B cell (primary cell): ENCODE measurements at regions not wholly inside any gene's neighbourhood (a gene's known extent, or its start where the extent isn't known, plus 50 kb on each side); places are given as distances from the start of the nearest gene placed in this dataset.

Experiments used
- ATAC-seq: fragments of 200-7000 bp; cut with Tn5 transposase; one replicate; pipeline ENCODE4 v1.10.0; 2021; ENCODE audit warnings: low read depth, mild to moderate bottlenecking, moderate number of reproducible peaks, moderate library complexity
- CTCF ChIA-PET: fragments of 350-600 bp; sonication (Branson Sonifier 250); formaldehyde crosslinking; loops from one replicate; lab custom pipeline; 2021; ENCODE audit warnings: antibody characterized with exemption, inconsistent platforms; lab: Charles Lee
- POLR2A ChIA-PET: fragments of 350-600 bp; sonication (Branson Sonifier 250); formaldehyde crosslinking; loops from one replicate; lab custom pipeline; 2021; ENCODE audit warnings: antibody characterized with exemption; lab: Charles Lee
- DNase-seq: peaks from one replicate; pipeline ENCODE4 v3.0.0; 2013
- H2AFZ ChIP-seq: 2 replicates; pipeline ENCODE4 v1.6.1; 2012; ENCODE audit warnings: mild to moderate bottlenecking, low read depth, low read length; ENCODE audit not compliant: insufficient read depth, poor library complexity, severe bottlenecking
- H3K27ac ChIP-seq, 2 donors: 1 replicate in 1 of 2; 2 replicates in 1 of 2; pipeline ENCODE4 v1.5.1; 2012 to 2013; ENCODE audit warnings: low read length in 2 of 2, mild to moderate bottlenecking in 2 of 2, moderate library complexity in 1 of 2
- H3K27me3 ChIP-seq, 4 experiments: fragments of 200-600 bp in 1 of 4; sonication (generic) in 1 of 4; replicated peaks in 1 of 4; 1 replicate in 2 of 4; 2 replicates in 2 of 4; pipeline versions ENCODE4 v1.6.1 to v1.7.0; 2013 to 2016; ENCODE audit warnings: low read length in 3 of 4, mild to moderate bottlenecking in 2 of 4, mixed read lengths in 1 of 4, moderate library complexity in 1 of 4; ENCODE audit not compliant: insufficient read depth in 4 of 4, control insufficient read depth in 3 of 4; ENCODE audit errors: control extremely low read depth in 1 of 4
- H3K36me3 ChIP-seq, 2 experiments: replicated peaks in 1 of 2; 1 replicate in 1 of 2; 2 replicates in 1 of 2; pipeline versions ENCODE4 v1.6.1 to v1.7.1; 2013; ENCODE audit warnings: low read length in 1 of 2; ENCODE audit not compliant: insufficient read depth in 2 of 2, control insufficient read depth in 1 of 2; ENCODE audit errors: control extremely low read depth in 1 of 2, extremely low read depth in 1 of 2
- H3K4me1 ChIP-seq, 2 donors: fragments of 200-600 bp in 1 of 2; sonication (generic) in 1 of 2; 1 replicate in 1 of 2; 2 replicates in 1 of 2; pipeline versions ENCODE4 v1.5.1 to v1.6.1; 2013 to 2017; ENCODE audit warnings: low read length in 2 of 2; ENCODE audit not compliant: control insufficient read depth in 2 of 2, insufficient read depth in 2 of 2
- H3K4me2 ChIP-seq: replicated peaks from 2 replicates; pipeline ENCODE3; 2012; ENCODE audit warnings: mild to moderate bottlenecking, low read depth, low read length; ENCODE audit not compliant: poor library complexity, severe bottlenecking
- H3K4me3 ChIP-seq, 5 experiments: fragments of 200-600 bp in 1 of 5; sonication (generic) in 1 of 5; 1 replicate in 3 of 5; 2 replicates in 2 of 5; pipeline versions ENCODE4 v1.5.1 to v1.7.0; 2011 to 2016; ENCODE audit warnings: low read length in 4 of 5, mild to moderate bottlenecking in 4 of 5, low read depth in 2 of 5, control low read depth in 1 of 5, moderate library complexity in 1 of 5; ENCODE audit not compliant: insufficient read depth in 1 of 5; ENCODE audit errors: control extremely low read depth in 1 of 5, extremely low read depth in 1 of 5
- H3K79me2 ChIP-seq: fragments of 200-600 bp; sonication (generic); one replicate; pipeline ENCODE4 v1.6.0; 2016; ENCODE audit warnings: low read length; ENCODE audit not compliant: control insufficient read depth, insufficient read depth
- H3K9ac ChIP-seq: fragments of 200-600 bp; sonication (generic); 2 replicates; pipeline ENCODE4 v1.6.1; 2017; ENCODE audit warnings: mild to moderate bottlenecking, low read length, moderate library complexity
- H3K9me3 ChIP-seq, 3 donors: one replicate each; pipeline versions ENCODE4 v1.6.1 to v1.7.1; 2013; ENCODE audit warnings: low read length in 2 of 3; ENCODE audit not compliant: control insufficient read depth in 2 of 3, insufficient read depth in 1 of 3; ENCODE audit errors: control extremely low read depth in 1 of 3
- H4K20me1 ChIP-seq: 2 replicates; pipeline ENCODE4 v1.6.0; 2012; ENCODE audit warnings: mild to moderate bottlenecking, low read length; ENCODE audit not compliant: insufficient read depth, control insufficient read depth, poor library complexity, severe bottlenecking
- H3K27ac Mint-ChIP-seq: one replicate; pipeline ENCODE4 v1.8.0; 2021; ENCODE audit warnings: mixed read lengths
- H3K27me3 Mint-ChIP-seq: one replicate; pipeline ENCODE4 v1.8.0; 2021; ENCODE audit warnings: mixed read lengths
- H3K4me1 Mint-ChIP-seq: one replicate; pipeline ENCODE4 v1.8.0; 2021; ENCODE audit warnings: mixed read lengths
- H3K4me3 Mint-ChIP-seq: one replicate; pipeline ENCODE4 v1.8.0; 2021; ENCODE audit warnings: mixed read lengths
- H3K9me3 Mint-ChIP-seq: one replicate; pipeline ENCODE4 v1.8.0; 2022; ENCODE audit warnings: mixed read lengths; ENCODE audit not compliant: insufficient read depth
- EZH2 ChIP-seq: IDR thresholded peaks from 2 replicates; pipeline ENCODE4 v1.6.1; 2012; ENCODE audit warnings: borderline replicate concordance, low read depth, mild to moderate bottlenecking, moderate library complexity, low read length; ENCODE audit not compliant: insufficient read depth, poor library complexity, severe bottlenecking
- WGBS: methylation state at CpG from one replicate; pipeline ENCODE4 v1.1.5; 2013; ENCODE audit warnings: missing lambda C conversion rate; ENCODE audit not compliant: insufficient coverage; 5-methylcytosine and 5-hydroxymethylcytosine counted together
- intact Hi-C: fragments of 100-400 bp; cut with micrococcal nuclease; formaldehyde crosslinking; loops from one replicate; pipeline ENCODE4 v1.10.0; 2022
- TF ChIP-seq, protein P1 (sequence below): fragments of 200-600 bp; IDR thresholded peaks from one replicate; pipeline ENCODE4 v1.8.0; 2022; ENCODE audit warnings: antibody characterized with exemption, mild to moderate bottlenecking

DNA sequence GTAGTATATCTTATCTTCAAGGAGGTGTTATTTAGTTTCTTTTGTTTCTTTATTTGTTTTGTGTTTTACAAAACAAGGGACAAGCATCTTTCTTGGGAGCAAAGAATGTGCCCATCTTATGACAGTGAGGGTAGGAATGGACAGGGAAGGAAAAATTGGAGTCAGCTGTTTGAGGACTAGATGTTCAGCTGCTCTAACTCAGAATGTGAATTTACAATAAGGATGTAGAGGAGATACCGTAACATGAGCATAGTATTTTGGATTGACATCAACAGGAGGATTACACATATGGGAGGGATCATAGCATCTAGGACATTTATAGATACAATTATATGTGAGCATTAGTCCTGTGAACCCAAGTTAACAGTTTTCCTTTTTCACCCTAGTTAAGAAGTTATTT, 89.0 kb upstream of the GK2 start:
- CTCF ChIA-PET, result no interaction called here
- H3K9me3 ChIP-seq, result no peaks in the 10 kb centered on the region
- no peak overlapping the region for H2AFZ ChIP-seq
- DNase-seq, result no peak
- POLR2A ChIA-PET, result no interaction called here
- no peaks in the 10 kb centered on the region for H3K4me1 Mint-ChIP-seq
- H3K36me3 ChIP-seq, result no peaks in the 10 kb centered on the region
- no peak overlapping the region for H3K27ac Mint-ChIP-seq
- no peak overlapping the region for H3K27ac ChIP-seq
- ATAC-seq, result no peak
- H3K27me3 Mint-ChIP-seq, result peaks cover 7% of the 10 kb centered on the region
- no peak overlapping the region for H3K4me3 Mint-ChIP-seq
- H3K27me3 ChIP-seq, result no peaks in the 10 kb centered on the region
- no peak overlapping the region for H3K4me3 ChIP-seq
- H3K9ac ChIP-seq, result no peak overlapping the region
- TF ChIP-seq EZH2, result no peak
- TF ChIP-seq, protein P1, sequence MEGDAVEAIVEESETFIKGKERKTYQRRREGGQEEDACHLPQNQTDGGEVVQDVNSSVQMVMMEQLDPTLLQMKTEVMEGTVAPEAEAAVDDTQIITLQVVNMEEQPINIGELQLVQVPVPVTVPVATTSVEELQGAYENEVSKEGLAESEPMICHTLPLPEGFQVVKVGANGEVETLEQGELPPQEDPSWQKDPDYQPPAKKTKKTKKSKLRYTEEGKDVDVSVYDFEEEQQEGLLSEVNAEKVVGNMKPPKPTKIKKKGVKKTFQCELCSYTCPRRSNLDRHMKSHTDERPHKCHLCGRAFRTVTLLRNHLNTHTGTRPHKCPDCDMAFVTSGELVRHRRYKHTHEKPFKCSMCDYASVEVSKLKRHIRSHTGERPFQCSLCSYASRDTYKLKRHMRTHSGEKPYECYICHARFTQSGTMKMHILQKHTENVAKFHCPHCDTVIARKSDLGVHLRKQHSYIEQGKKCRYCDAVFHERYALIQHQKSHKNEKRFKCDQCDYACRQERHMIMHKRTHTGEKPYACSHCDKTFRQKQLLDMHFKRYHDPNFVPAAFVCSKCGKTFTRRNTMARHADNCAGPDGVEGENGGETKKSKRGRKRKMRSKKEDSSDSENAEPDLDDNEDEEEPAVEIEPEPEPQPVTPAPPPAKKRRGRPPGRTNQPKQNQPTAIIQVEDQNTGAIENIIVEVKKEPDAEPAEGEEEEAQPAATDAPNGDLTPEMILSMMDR, result no peak
- H3K4me2 ChIP-seq, result no peak overlapping the region
- H4K20me1 ChIP-seq, result no peaks in the 10 kb centered on the region
- no CpG with 5 or more reads among the region's 1 CpG for WGBS
- intact Hi-C loops, result no loop called here
- H3K9me3 Mint-ChIP-seq, result no peaks in the 10 kb centered on the region
- H3K79me2 ChIP-seq, result no peaks in the 10 kb centered on the region
- H3K4me1 ChIP-seq, result no peaks in the 10 kb centered on the region

DNA sequence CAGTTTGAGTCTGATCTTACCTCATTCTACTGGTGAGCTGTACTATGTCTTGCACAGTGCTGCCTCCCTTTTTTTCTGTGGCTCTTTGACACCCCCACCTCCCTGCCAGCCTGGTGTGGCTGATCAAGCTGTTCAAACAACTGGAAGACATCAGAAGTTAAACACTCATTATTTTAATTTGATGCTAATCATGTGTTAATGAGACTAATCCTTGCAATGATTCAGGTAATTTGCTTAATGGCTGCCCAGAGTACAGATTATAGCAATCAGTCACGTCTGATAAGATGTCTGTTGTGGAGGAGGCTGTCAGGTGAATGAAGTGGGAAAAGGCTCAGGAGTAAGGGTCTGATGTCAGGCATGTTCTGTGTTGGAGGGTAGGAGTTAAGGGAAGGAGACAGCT, 87.4 kb upstream of the GK2 start:
- H3K4me1 ChIP-seq, result no peaks in the 10 kb centered on the region
- no peak overlapping the region for H3K9ac ChIP-seq
- no peak overlapping the region for H2AFZ ChIP-seq
- ATAC-seq (no peak), DNase-seq (no peak)
- H3K4me3 Mint-ChIP-seq, result no peak overlapping the region
- H4K20me1 ChIP-seq, result no peaks in the 10 kb centered on the region
- no peak overlapping the region for H3K27ac ChIP-seq
- no peak overlapping the region for H3K4me2 ChIP-seq
- H3K79me2 ChIP-seq, result no peaks in the 10 kb centered on the region
- TF ChIP-seq, protein P1, result no peak
- no peak for TF ChIP-seq EZH2
- 63% methylated on average over 1 of the region's 1 CpG for WGBS
- H3K4me1 Mint-ChIP-seq, result no peaks in the 10 kb centered on the region
- CTCF ChIA-PET, result no interaction called here
- POLR2A ChIA-PET, result no interaction called here
- intact Hi-C loops, result no loop called here
- peaks cover 7% of the 10 kb centered on the region for H3K27me3 Mint-ChIP-seq
- H3K4me3 ChIP-seq, result no peak overlapping the region
- H3K9me3 Mint-ChIP-seq, result no peaks in the 10 kb centered on the region
- no peaks in the 10 kb centered on the region for H3K36me3 ChIP-seq
- H3K27ac Mint-ChIP-seq, result no peak overlapping the region
- no peaks in the 10 kb centered on the region for H3K27me3 ChIP-seq
- H3K9me3 ChIP-seq, result no peaks in the 10 kb centered on the region
